HG03135 (cell line): ENCODE measurements at regions not wholly inside any gene's neighbourhood (a gene's known extent, or its start where the extent isn't known, plus 50 kb on each side); places are given as distances from the start of the nearest gene placed in this dataset.

Experiments used
- ATAC-seq: cut with Tn5 transposase; IDR thresholded peaks from one replicate; pipeline ENCODE4 v1.9.1; 2021; ENCODE audit warnings: mild to moderate bottlenecking, moderate library complexity; ENCODE audit not compliant: unreplicated experiment

DNA sequence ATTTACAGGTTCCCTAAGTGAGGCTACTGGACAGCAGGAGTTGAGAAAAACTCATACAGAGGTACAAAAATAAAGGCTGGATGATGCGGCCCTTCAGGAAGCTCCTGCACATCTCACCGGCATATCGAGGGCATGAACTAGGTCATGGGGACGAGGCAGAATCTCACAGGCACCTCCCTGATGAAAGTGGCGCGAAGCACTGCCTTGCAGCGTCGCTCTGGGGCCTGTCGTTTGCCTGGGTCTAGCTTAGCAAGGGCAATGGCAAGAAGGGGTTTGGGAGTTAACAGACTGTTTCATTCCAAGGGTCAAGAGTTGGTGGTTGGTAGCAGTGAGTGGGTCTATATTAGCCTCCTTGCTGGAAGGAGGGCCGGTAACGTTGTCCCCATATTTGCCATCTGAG, 103.5 kb upstream of the IRF2BP2 start:
- no peak for ATAC-seq

DNA sequence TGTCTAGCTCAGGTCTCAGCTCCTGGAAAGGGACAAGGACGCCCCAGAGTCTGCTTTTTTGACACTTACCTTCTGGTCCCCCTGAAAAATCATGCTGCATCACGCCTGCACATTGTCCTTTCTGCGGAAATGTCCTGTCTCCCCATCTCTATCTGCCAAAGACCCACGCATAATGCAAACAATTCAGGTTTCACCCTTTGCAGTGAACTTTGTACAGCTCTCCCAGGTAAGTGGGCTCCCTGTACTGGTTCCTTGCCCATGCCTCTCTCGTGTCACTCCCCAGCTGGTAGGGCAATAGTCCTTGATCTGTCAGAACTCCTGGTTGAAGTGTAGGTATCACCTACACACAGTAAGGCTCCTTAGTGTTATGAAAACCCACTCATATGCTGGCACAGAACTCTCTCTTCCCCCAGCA, 102.9 kb upstream of the IRF2BP2 start:
- ATAC-seq, result no peak

DNA sequence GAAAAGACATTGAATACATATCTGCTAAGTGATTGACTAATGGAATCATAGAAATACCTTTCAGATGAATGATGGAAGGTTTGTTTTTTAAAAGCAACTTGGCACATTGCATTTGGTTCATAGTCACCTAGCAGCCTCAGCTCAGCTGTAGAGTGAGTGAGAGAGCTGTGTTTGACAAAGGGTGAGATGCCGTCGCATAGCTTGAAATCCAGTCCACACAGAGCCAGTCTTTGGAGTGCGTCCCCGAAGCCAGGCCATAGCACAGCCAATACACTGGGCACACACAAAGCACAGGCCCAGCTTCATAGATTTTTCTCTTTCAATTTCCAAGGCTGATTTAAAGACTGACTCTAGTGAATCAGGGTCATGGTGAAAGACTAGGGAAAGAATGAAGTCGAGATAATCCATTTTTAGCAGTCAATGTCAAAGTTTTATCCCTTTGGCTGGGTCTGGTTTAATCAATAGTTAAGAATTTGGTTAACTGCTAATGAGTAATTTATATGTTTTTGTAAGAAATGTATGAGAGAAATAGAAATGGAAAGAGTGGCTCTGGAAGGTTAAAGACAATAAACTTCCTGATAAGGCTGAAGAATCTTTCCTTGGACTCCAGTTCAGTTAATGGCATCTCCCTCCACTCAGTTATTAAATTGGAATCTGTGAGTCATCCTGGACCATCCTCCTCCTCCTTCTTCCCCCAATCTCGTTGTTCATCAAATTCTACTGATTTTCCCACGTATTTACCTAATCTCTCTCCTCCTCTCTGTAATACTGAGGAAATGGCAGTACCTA, 101.2 kb upstream of the IRF2BP2 start:
- no peak for ATAC-seq

DNA sequence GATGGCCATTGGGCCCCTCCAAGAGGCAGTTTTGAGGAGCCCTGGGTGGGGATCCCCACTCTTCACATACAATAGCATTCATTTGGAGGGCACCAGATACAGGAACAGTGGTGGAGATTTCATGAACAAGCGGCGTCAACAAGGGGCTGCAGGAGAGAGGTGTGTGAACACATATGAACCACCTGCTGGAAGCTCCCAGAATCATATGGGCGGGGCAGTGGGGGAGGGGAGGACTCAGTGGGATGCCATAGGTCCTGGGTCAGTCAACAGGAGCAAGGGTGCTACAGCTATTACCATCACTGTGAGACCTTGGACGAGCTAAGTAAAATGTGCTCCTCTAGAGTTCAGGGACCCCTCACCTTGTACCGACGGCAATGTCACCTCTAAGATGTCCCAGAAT, 100.4 kb upstream of the IRF2BP2 start:
- ATAC-seq, result no peak

DNA sequence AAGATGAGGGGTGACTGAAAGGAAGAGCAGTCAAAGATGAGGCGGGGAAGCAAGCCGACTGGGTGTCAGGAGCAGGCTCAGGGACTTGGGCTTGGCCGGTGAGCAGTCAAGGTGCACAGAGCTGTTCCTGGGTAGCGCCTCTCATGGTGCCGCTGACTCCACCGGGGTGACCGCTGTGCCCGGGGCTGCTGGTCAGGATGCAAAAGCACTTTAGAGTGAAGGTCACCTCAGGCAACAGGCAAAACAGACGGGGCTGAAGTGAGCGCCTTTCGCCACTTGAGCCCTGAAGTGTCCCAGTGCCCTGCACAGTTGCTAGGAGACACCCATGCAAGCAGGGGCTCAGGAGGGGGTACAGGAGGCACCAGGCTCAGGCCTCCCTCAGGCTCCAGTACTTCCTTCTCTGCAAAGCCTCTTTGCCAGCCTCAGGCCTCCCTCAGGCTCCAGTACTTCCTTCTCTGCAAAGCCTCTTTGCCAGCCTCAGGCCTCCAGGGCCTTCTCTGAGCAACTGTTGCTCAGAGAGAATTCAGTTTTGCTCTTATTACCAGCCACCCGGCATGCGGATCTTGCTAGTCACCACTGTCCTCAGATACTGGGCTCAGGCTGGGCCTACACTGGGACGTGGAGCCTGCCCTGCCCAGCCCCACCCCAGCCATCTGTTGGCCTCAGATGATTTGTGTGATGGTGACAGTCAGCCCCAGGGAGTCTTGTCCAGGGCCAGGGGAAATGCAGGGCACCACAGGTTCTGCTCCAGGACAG, 99.7 kb upstream of the IRF2BP2 start:
- ATAC-seq, result no peak

DNA sequence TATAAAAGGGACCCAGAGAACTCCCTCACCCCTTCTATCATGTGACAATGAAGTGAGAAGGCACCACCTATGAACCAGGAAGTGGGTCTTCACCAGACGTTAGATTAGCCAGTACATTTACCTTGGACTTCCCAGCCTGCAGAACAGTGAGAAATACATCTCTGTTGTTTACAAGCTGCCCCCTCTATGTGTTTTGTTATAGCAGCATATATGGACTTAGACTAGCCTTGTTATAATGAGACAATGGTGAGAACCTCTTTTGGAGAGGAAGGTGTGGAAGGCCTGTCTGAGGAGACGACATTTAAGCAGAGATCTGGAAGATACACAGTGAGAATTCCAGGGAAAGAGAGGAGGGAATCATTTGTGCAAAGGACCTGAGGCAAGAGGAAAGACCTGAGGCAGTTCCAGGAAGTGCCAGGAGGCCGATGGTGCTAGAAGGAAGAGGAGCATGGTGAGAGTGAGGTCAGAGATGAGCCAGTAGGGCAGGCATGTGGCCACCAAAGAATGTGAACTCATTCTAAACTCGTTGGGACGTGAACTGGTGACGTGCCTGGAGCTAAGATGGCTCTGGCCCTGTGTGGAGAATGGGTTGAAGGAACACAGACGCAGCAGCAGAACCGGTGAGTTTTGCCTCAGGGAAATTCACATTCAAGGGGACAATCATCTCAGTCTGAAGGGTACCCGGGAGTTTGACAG, 98.9 kb upstream of the IRF2BP2 start:
- no peak for ATAC-seq

DNA sequence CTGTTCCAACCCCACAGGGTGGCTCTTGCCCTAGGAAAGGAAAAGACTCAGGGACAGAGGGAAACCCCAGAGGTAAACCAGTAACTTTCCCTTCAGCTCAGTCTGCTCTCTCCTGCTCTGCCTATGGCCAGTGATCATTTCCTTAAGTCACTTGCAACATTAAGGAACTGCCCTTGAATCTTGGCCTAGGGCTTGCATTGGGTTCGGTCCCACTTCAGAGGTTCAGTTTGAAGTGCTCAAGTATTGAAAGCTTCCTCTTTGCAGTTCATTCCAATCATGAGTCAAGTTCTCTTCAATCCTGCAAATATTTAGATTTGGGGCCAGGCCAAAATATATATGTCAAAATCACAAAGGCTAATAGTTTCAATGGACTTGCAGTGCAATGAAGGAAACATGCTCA, 97.7 kb upstream of the IRF2BP2 start:
- ATAC-seq, result no peak

DNA sequence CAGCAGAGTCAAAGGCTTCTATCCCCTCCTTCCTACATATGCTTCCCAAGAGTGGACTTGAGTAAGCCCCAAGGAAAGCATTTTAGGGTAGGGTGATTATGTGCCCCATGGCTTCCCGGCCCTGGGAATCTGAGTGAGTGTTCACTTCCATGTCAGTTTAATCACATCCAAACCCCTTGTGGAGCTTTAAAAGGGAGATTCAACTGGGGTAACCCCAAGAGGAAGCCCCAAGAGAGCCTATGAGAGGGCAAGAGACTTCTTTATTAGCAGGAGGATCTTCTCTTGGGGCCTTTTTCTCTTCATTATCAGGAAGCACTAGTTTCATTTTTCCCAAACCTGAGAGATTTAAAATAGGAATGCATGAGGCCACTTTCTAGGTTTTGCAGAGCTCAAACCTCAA, 97.0 kb upstream of the IRF2BP2 start:
- ATAC-seq, result no peak

DNA sequence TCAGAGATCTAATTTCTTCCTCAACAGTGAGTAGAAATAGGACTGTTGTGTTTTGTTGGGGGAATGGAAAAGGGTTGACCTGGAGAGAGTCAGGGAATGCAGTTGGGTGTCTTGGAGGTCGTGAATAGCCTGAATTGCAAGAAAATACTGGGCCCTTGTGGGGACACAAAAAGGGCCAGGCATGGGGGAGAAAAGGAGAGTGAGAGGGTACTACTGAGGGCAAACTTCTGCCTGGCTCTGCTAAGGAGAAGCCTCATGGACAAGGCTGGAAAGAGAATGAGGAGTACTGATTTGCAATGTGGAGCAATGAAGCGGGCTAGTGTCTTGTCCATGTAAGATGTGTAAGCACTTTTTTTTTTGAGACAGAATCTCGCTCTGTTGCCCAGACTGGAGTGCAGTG, 96.2 kb upstream of the IRF2BP2 start:
- no peak for ATAC-seq

DNA sequence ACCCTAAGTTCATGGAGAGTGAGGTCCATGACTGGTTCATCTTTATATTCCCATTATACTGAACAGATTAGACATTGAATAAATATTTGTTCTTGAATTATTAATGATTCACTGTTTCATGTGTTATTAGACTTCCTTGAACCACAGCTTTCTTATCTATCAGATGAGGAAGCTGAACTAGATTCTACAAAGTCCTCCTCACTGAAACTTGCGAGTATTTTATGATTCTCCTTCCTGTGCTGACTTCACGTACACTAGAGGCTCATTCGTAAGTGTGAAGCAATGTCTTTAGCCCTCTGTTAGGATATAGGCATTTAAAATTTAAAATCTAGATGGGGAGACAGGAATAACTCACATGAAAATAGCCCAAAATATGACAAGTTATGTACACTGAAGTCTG, 95.6 kb upstream of the IRF2BP2 start:
- ATAC-seq, result no peak

DNA sequence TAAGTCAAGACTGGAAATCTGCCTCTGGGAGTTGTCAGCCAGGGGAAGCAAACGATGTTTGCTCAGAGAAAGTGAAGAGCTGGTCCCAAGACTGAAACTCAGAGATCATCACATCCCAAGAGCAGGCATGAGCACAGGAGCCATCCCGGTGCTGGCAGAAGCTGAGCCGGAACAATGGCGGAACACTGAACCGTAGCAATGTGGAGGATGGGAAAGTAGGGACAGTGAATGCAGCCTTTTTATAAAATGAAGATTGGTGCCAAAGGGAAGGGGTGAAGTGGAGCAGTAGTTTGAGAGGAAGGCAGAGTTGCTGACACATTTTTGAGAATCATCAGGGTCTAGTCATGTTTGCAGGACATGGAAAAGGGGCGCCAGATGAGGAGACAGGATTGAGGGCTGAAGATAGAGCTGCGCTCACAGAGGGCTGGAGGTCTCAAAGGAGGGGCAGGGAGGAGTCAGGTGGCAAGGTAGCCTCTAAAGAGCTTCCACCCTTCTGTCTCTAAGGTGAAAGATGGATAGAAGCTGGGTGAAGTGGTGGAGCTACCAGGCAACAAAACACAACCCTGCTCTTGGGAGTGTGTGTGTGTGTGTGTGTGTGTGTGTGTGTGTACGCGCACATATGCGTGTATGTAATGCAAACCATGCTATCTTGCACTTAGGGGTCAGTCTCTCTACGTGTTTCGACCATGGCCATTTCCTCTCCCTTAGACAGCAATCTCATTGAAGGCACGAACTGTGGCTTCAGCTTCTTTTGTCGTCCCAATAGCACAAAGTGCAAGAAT, 94.3 kb upstream of the IRF2BP2 start:
- ATAC-seq, result no peak

DNA sequence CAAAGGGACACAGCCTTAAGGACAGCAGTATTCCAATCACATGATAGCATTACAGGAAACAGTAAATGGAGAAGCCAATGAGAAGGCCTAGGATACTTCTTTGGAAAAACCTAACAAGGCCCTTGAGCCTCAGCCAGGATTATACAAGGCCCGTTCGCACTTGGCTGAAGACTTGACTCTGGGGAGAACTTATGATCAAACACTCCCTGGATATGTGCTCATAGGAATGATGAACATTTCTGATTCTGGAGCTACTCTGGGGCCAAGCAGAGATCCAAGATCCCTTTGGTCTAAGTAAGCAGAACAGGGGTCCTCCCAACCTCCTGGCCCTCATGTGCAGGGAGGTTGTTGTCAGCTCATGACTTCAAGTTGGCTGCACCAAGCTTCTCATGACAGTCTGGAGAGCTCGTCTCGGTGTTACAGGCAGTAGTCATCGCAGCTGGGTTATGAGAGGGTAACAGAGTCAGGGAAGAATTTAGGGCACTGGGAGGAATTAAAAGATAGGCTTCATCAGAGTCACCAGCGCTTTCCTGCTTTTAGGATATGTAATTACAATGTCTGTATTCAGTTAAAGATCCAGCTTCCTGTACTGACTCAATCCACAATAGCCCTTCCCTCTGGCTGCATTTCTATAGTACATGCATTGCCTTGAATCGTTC, 92.5 kb upstream of the IRF2BP2 start:
- ATAC-seq, result no peak

DNA sequence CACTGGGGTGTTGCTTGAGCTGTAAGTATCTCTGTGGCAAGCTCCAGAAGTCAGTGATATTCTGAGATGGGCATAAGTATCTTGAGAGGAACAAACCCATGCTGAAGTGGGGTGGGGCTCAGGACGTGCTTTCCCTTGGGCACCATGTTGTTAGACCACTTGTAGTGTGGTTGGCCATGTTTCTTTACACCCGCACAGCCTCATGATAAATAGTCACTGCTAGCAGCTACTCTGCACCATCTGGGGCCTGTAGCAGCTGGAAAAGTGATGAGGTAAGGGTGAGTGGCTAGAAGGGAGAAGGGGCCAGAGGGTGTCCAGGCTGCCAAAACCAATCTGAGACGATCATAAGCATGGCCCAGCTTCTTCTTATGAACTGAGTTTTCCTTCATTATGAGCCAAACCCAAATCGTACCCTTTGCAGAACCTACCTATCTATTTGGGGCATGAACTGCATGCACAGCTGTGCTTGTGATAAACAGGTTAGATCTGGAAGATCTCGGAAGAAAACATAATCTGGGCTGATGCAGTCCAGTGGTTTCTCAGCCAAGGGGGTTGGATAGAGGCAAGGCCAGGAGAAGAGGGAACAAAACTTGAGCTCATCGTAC, 91.9 kb upstream of the IRF2BP2 start:
- no peak for ATAC-seq

DNA sequence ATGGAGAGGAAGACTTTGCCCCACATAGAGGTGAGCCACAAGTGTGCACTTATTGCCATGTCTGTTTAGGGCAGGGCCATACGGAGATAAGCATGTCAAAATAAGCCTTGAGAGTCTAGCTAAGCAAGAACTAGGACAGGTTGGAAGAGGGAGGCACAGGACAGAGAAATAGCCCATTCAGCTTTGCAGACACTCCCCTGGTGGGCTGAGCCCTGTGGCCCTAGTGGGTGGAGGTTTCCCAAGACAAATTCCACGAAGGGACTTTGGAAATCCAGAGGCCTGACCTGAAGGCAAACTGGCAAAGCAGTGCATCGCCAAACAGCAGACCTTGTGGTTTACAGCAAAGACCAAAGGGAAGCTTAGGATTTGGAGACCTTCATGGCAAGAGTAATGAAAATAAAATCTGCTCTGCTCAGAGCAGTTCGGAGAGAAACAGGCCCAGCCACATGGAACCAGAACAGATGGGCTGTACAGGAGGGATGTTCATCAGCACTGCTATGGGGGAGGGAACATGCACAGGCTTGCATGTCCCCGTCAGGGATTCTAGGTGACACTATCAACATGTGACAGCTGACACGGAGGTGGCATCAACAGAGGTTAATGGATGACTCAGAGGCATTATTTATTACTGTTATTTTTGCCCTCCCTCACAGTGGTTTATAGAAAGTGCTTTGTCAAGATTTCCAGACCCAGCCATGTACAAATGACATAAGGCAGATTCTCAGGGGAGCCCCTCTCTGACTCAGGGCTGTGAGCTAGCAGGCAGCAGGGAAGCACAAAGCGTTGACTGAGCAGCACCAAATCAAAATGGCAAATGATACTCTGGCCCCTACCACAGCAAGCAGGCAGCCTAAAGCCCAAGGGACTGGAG, 90.1 kb upstream of the IRF2BP2 start:
- peak; percentile 61 for ATAC-seq

DNA sequence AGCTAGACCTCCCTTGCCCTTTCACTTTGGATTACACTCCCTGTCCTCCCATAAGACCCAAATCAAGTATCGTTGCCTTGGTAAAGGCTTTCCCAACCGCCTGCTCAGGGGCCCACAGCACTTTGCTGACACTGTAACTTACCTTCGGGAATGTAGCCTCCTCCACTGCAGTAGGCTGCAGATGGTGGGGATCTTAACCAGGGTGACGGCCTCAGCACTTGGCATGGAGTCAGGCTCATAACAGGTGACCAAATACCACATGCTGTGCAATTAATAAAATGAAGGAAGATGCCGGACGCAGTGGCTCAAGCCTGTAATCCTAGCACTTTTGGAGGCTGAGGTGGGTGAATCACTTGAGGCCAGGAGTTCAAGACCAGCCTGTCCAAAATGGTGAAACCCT, 88.7 kb upstream of the IRF2BP2 start:
- no peak for ATAC-seq

DNA sequence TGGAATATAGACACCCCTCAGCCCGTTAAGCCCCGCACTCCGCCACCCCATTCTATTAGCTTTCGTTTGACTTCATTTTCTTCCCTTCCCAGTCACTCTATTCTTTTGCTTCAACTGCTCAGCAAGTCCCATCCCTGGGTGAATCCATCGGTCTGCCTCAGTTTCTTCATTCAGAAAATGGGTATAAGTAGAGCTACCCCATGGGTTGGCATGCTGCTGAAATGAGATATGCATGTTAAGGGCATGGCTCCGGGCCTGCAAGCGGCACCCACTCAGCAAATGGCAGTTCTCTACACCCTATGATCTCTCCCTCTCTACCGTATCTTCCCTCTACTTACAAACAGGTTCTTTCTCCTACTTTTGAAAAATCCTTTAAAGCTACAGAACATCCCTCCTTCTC, 87.8 kb upstream of the IRF2BP2 start:
- no peak for ATAC-seq

DNA sequence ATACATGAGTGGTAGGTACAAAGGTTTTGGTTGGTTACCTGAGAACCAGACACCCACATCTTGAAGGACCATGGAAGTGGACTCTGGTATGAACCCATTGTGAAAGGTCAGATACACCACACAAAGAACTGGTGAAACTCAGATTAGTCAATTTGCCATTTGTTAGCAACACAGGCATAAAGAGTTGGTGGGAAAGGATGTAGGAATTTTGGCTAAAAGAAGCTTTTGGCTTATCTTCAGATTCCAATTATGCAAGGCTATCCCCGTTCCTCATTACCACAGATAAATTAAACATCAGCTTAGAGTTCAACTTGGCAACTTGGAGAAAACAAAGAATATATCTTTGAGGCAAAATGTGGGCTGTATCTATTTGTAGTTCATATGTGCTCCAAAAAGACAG, 87.0 kb upstream of the IRF2BP2 start:
- ATAC-seq, result no peak

DNA sequence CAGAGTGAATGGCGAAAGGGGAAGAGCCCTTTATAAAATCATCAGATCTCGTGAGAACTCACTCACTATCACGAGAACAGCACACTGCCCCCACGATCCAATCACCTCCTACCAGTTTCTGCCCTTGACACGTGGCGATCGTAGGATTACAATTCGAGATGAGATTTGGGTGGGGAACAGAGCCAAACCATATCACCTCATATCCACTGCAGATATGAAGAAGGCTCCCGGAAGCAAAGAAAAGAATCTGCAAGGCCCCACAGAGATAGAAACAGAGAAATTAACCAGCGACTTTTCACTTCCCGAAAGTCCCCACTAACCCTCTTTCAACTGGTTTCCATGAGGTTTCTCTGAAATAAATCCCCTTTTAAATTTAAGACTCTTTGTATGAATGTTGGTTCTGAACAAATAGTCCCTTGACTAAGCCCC, 86.2 kb upstream of the IRF2BP2 start:
- no peak for ATAC-seq

DNA sequence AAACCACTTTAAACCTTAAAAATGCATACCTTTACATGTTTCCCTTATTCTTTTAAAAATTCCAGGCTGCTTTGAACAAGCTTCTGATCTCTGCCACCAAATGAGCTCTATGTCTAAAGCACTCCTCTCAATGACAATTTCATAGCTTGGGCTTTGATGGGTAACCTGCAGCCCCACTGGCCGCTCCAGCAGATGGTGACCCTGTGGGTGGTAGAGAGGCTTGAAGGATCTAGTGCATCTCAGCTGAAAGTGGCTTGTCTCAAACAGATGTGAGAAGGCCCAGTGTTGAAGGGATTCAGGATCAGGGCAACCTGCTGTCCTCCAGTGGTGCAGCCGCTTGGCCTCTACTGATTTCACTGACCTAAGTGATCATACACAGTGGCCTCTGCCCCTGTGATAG, 84.7 kb upstream of the IRF2BP2 start:
- ATAC-seq, result no peak
